ENCODE measurements at regions not wholly inside any gene's neighbourhood (a gene's known extent, or its start where the extent isn't known, plus 50 kb on each side); places are given as distances from the start of the nearest gene placed in this dataset.

GRCh38 chr6:139569566-139569965, 195.1 kb upstream of the CITED2 start:
- TF ChIP-seq CTCF (IDR thresholded peaks at IDR 0.05; ENCODE audit: insufficient read depth, low read length, poor library complexity, severe bottlenecking) = no peak
- no peak for TF ChIP-seq EZH2phosphoT487 (conservative IDR thresholded peaks at IDR 0.05; ENCODE audit: low read length)
